ENCODE measurements at regions not wholly inside any gene's neighbourhood (a gene's known extent, or its start where the extent isn't known, plus 50 kb on each side); places are given as distances from the start of the nearest gene placed in this dataset.
"Not testable (repeated sequence)": the region's sequence is repeated elsewhere in the genome, so short reads cannot be mapped to it uniquely, and the experiment has no call there.

DNA sequence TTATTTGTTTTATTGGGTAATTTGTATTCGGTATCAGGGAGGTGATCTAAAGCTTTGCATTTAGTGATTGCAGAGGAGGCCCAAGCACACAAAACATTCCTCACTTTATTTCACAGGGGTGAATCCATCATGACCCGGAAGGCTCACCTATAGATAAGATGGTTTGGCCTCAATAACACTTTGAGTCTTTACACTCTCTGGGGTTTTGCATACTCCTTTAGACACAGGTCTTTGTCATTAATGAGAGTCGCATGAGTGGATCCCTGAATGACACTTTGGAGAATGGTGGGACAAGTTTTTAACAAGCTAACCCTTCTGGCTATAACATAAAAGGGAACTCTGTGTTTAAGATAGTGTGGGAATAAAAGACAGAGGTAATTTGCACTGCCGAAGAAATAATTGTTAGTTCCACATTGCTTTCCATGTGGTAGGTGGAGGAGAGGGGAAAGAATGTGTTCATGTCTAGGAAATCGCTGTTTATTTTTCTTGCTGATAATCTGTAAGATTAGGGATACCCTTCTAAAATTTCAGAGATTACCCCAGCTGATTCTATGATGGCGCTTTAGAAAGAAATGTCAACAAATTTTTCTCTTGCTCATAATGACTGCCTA, 455.8 kb downstream of the TFEC start:
- FAIRE-seq (no peak), DNase-seq (ENCODE audit: insufficient read length, low spot score) (no peak)

DNA sequence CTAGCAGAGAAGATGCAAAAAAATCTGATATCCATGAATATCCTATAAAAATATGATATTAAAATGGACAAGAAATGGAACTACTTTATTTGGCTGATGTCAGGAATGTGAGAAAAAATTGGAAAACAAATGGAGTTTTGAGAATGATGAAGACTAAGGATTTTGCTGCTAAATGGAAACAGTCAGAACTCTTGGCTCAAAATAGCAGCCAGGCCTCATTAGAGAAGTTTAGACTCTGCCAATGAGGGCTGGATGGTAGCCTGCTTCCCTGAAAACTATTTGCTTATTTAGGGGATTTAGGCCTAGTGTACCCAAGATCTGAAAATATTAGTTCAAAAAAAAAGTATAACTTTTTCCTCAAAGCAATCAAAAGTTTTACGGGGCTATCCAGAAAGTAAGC, 458.5 kb downstream of the TFEC start:
- DNase-seq (ENCODE audit: insufficient read length, low spot score) (no peak), FAIRE-seq (no peak)

DNA sequence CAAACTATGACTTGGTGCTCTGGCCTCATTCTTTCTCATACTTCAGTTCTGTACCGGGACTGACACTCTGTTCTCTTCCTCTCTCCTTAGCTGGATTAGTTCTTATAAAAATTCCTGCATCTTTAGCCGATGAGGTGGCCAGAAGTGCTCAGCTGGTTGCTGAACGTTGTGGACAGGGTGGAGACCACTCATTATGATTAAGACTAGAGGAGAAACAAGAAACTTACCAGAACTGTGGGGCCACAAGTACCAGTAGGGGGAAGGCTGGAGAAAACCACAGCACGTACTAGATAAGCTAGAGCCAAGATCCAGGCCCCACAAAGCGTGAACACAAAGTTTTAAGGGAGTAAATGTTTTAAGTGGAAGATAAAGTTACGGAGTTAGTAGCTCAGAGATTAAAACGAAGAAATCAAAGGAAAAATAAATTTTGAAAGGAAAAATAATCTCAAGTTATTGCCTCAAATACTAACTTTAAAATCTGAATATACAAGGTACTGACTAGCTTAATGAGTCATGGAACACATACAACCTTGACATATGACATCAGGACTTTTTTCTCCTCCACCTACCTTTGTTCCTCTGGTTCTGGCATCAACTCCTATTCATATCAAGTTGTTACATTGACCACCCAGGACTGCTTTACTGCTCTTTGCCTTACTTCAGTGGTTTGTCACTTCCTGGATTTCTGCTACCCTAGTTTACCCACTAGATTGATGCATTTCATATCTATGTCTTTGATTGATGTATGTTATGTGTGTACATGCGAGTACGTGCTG, 469.0 kb downstream of the TFEC start:
- no peak for DNase-seq (ENCODE audit: insufficient read length, low spot score)
- FAIRE-seq, result no peak

DNA sequence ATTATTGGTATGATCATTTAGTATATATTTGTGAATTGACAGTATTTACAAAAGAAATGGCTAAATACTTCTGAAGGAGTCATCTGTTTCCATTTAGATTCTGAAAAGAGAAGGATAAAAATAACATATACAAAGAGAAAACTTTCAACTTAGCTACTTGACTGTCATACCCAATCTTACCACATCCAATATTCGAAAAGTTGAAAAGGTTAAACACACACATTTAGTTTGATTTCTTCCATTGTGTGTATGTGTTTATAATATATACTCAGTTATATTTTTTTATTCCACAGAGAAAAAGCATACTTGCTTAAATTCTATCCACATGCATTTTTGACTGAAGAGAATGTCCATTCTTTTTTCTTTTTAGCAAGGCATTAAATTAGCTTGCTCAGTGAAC, 470.7 kb downstream of the TFEC start:
- FAIRE-seq, result no peak
- no peak for DNase-seq (ENCODE audit: insufficient read length, low spot score)

DNA sequence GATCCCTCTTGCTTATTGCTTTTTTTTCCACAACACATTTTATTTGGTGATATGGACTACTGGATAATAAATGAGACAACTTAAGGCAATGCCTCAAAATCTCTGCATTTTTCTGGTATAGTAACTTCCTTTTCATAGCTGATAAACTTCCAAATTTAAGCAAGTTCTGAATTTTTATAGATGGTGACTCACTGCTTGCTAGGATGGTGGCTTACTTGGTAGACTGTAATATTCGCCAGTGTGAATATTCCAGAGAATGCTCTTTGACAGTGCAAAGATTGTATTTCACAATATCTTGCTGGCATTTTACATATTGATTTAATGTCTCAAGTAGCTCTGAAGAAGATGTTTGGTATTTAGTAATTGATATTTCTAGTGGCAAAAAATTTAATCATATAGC, 472.4 kb downstream of the TFEC start:
- FAIRE-seq, result no peak
- no peak for DNase-seq (ENCODE audit: insufficient read length, low spot score)

DNA sequence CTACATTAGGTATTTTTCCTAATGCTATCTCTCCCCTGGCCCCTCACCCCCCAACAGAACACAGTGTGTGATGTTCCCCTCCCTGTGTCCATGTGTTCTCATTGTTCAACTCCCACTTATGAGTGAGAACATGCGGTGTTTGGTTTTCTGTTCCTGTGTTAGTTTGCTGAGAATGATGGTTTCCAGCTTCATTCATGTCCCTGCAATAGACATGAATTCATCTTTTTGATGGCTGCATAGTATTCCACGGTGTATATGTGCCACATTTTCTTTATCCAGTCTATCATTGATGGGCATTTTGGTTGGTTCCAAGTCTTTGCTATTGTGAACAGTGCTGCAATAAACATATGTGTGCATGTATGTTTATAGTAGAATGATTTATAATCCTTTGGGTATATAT, 473.3 kb downstream of the TFEC start:
- not testable (repeated sequence) for FAIRE-seq; DNase-seq (ENCODE audit: insufficient read length, low spot score)

DNA sequence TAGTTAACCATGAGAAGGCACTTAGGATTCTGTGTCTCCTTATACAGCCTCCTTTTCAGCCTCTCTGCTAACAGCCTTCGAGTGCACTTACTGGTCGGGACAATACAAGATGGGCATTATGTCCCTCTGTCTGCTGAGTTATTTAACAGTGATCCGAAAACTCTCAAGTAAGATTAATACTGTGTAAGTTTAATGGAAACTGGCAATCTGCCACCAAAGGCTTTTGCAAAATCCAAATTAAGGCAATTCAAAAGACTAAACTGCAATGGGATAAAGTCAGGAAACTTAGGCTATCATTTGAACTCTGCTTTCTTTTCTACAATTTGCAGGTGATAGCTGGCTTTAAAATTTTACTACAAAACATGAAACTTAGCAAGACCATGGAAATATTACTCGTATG, 477.8 kb downstream of the TFEC start:
- DNase-seq (ENCODE audit: insufficient read length, low spot score), result no peak
- FAIRE-seq, result no peak

DNA sequence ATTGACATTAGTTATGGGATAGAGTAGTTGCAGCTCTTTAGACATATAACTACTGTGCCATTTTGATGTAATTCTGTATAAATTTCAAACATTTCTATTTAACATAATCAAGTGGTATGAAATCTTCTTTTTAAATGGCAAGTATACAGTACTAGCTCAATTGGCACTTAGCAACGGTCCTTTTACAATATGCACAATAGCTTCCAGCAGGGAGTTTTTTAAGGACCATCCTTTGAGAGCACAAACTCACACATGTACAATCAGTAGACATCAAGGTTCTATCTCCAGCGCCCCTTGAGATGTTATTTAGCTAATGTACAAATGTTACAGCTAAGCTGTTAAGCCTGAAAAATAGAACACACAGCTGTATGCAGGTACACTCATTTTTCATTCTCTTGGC, 480.7 kb downstream of the TFEC start:
- DNase-seq (ENCODE audit: insufficient read length, low spot score), result no peak
- no peak for FAIRE-seq

DNA sequence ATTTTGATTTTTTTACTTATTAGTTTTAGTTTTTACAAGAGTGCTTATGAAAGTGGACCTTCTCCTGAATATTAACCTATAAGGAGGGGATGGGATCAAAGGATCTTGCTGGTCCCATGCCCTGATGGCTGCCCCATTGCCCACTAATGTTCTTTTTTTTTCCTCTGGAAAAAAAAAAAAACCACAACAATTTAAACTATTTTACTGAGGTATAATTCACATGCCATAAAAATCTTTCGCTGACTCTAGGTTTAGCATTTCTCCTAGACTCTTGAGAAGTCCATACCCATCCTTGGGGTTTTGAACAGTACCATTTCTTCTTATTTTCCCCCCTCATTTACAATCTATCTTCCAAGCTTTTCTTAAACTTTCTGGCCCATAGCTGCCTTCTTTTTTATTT, 481.8 kb downstream of the TFEC start:
- no peak for DNase-seq (ENCODE audit: insufficient read length, low spot score)
- FAIRE-seq, result no peak

DNA sequence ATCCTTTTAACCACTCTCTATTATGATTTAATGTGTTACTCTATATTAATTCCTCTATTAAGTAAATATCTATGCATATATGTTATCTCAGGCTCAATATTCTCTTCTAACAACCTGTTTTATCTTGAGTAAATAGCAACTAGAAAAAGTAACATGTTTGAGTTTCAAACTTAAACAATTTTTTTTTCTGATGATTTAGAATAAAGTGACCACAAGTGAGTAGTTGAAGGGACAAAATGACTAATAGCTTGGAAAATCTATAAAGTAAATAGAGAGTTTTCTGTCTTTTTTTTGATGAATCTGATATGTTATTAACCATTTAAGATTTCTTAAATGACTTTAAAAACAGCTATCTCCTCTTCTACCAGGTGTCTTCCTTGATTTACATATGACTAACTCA, 483.8 kb downstream of the TFEC start:
- DNase-seq (ENCODE audit: insufficient read length, low spot score) (no peak), FAIRE-seq (no peak)

DNA sequence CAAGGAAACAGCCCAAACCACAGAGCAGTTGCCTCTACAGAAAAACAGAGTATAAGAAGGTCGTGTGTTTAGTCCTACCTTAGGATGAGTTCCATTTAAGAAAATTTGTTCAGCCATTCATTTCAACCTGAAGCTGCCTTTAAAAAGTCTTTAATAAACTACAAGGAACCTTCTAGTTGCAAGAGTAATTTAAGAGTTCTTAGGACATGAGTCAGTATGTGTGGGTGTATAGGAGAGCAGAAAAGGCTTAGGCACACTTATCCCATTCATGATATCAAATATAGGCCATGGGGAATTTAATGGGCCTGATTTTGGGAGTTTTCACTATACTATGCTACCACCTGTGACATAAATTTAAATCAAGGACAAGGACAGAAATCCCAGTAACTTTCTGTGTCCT, 496.8 kb downstream of the TFEC start:
- DNase-seq (ENCODE audit: insufficient read length, low spot score) (no peak), FAIRE-seq (no peak)

DNA sequence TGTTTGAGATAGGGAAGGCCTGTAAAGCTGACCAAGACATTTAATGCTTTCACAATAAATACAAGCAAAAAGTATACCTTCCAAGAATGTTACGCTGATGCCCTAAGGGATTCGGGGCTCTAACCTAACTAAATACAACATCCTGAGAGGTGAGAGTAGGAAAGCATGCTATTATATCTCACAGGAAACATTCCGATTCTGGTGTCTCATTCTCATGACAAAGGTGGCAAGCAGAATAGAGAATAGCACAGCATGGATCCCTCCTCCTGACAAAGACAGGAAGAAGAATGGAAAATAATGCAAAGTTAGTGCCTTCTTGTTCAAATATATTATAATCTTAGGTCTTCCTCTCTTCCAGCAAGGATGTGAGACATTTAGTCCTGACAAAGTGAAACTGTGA, 504.3 kb downstream of the TFEC start:
- no peak for FAIRE-seq
- no peak for DNase-seq (ENCODE audit: insufficient read length, low spot score)

DNA sequence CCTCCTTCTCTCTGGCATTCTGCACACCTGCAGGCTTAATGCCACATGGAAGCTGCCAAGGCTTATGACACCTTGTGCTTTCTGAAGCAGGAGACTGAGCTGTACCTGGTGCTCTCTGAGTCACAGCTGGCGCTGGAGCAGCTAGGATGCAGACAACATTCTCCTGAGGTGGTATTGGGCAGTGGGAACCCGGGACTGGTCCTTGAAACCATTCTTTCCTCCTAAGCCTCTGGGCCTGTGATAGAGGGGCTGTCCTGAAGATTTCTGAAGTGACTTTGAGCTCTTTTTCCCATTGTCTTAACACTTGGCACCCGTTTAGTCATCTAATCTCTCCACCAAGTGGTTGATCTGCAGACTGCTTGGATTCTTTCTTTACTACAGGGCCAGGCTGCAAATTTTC, 508.4 kb downstream of the TFEC start:
- no peak for FAIRE-seq
- no peak for DNase-seq (ENCODE audit: insufficient read length, low spot score)

DNA sequence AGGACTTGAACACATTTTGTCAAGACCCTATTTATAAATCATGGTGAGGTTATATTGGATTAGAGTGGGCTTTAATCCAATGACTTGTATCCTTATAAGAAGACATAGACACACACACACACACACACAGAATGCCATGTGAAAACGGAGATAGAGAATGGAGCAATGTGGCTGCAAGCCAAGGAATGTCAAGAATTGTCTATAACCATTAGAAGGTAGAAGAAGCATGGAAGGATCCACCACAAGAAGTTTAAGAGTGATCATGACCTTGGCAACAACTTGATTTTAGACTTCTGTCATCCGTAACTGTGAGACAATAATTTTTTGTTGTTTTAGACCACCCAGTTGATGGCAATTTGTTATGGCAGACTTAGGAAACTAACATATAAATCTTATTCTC, 514.2 kb downstream of the TFEC start:
- DNase-seq (ENCODE audit: insufficient read length, low spot score) (no peak), FAIRE-seq (no peak)

DNA sequence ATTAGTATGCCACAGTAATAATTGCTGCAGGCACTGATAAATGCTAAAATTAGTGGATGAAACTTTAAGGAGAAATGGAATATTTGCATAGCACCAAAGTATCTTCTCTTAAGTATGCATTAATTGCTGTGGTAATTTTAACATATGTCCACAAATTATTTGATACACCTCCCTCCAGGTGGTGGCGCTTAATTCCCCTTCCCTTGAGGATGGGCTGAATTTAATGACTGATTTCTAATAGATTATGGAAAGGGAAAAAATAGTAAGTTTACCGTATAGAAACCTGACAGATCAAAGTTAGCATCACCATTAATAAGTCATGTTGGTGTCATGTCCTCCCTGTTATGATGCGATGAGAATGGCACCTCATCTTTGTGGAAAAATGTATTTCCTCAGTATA, 519.2 kb downstream of the TFEC start:
- FAIRE-seq (no peak), DNase-seq (ENCODE audit: insufficient read length, low spot score) (no peak)

DNA sequence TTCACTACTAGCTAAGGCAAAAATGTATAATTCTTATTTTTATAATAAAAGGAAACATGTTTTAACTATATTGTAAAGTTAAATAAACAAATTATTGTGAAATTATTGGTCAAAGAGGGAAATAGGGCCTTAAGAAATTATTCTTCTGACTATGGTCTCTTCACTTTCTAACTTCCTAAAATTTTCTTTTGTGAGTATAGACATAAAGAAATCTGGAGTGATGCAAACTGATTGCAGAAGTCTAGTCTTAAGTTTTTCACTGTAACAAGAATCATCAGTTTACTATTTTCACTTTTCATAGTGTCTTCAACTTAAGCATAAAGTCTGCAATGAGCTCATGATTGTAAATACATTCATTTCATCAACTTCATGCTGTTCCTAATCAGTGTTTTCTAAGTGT, 525.4 kb downstream of the TFEC start:
- DNase-seq (ENCODE audit: insufficient read length, low spot score), result no peak

DNA sequence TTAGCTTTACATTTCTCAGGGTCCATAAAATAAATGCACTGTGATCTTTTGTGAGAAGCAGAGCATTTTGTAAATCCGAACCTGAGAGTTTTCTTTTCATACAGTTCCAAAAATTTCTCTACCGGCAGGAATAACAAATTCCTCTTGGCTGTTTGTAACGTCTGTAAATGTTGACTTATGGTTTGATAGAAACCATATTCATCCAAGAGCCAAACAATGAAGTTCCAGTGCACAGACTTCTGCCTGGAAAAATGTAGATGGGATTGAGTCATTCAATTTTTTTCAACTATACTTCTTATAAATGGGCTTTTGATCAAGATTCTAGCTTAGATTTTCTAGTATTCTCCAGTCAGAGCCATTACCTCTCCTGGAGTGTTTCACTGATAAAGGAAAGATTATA, 530.6 kb downstream of the TFEC start:
- FAIRE-seq (no peak), DNase-seq (ENCODE audit: insufficient read length, low spot score) (no peak)

More for the DNA sequence above, 525.4 kb downstream of the TFEC start:
- FAIRE-seq, result no peak

DNA sequence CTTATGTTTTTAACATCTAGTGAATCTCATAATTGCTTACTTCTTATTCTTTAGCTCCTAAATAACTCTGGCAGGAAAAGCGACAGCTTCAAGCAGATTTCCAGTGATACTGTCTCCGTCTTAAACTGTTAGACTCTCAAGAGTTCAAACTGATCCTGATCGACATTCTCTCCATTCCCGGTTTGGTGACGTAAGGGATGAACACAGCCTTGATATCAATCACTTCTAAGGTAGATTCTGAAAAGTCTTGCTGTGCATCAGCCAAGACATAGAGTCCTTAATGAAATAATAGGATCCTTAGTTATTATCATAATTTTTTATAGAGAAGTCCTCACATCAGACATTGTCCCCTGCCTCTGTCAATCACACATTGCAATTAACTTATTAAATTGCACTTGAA, 534.6 kb downstream of the TFEC start:
- FAIRE-seq, result no peak
- no peak for DNase-seq (ENCODE audit: insufficient read length, low spot score)

DNA sequence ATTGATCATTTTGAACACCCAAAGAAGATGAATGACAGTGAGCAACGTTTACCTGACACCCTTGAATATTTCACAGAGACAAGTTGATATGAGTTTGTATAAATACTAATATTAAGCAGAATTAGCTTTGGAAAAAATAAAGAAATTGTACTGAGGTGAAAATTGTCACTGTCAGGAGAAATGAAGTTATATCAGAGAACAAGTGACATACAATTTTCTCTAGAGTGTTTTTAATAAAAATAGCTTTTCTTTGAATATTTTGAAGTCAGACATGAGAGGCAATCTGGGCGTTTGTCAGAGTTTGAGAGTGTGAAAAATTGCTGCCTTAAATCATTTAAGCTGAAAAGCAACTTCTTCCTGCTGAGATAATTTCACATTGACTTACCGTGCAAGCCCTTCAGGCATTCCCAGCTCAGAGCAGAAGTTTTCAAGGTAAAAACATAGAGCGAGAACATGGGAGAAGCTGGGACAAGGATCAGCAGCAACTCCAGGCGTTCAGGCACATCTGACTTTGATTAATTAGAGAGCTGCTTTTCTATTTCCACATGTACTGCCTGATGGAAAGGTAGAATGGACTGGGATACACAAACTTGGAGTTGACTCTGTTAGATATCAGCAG, 535.9 kb downstream of the TFEC start:
- FAIRE-seq (no peak), DNase-seq (ENCODE audit: insufficient read length, low spot score) (no peak)

DNA sequence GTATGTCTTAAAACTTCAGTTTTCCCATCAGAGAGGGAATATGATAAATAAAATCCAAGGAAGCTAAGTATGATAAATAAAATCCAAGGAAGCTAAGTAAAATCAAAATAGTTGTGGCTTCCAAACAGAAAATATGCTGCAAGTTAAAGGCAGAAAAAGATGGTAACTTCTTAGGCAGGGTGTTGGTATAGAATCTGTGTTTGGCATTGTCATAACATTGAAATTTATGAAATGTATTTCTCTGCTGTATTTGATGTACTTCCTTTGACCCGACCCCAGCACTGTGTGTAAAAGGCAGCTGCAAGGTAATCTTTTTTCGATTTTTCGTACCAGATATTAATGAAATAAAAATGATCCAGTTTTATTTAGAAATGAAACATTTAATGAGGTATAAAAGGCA, 537.2 kb downstream of the TFEC start:
- FAIRE-seq, result no peak
- no peak for DNase-seq (ENCODE audit: insufficient read length, low spot score)

DNA sequence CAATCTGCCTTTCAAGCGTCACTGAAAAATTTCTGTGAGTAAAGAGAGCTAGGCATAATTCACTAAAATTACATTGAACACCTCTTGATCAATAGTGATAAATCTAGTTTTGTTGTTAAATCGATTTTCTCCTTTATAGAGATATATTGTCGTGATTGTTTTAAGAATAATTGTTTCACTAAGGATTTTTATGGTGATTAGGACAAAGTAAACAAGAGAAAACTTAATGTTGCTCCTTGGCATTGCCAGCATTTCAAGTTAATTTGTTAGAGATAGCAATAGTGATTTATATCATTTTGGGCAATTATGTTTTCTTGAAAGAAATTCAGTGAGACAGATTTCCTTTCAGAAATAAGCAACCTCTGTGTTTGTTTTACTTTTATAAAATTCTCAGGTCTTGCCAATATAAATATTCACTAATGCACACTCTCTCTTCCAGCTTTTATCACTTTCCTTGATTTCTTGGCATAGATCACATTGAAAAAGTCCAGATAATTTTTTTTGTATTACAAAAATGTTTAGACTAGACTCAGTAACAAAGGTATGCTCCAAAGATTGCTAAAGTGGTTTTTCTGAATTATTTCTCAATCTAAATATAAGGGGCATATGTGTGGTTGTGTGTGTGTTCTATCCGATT, 538.7 kb downstream of the TFEC start:
- no peak for DNase-seq (ENCODE audit: insufficient read length, low spot score)

DNA sequence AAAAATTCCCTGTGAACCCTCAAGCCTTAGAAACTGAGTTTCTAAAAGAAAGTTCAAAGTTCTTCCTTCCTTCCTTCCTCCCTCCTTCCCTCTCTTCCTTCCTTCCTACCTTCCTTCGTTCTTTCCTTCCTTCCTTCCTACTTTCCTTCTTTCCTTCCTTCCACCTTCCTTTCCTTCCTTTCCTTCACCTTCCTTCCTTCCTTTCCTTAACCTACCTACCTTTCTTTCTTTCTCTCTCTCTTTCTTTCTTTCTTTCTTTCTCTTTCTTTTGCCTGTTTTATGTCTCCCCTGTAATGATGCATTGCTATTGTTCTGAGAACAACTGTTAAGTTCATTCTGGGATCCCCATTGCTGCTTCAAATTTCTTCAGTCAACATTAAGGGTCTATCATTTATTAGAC, 551.1 kb downstream of the TFEC start:
- no peak for DNase-seq (ENCODE audit: insufficient read length, low spot score)
- no peak for FAIRE-seq

More for the DNA sequence above, 538.7 kb downstream of the TFEC start:
- no peak for FAIRE-seq

Measured in GM19239 (cell line).